KG1 (cell line): ENCODE measurements at regions not wholly inside any gene's neighbourhood (a gene's known extent, or its start where the extent isn't known, plus 50 kb on each side); places are given as distances from the start of the nearest gene placed in this dataset.
"Not testable (repeated sequence)": the region's sequence is repeated elsewhere in the genome, so short reads cannot be mapped to it uniquely, and the experiment has no call there.

Experiments
- DNase-seq: peaks from one replicate; lab custom pipeline; 2025; lab: John Stamatoyannopoulos, UW

DNA sequence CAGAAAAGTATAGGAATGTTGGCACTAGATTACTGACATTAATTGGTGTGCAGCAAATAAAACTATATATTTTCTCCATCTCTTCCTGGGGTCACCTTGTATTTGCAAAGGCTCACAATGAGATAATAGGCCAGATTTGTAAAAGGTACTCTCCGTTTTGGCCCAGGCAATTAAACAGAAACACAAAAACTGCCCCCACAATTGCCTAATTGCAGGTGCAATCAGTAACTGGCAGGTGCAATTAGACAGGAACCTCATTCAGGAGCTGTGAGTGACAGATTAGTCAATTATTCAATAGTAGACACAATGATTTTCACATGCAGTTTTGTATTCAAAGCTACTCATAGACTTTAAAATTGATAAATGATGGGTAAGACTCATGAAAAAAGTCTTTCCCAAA lies 451.4 kb upstream of the ID2 start:
- DNase-seq, result no peak

DNA sequence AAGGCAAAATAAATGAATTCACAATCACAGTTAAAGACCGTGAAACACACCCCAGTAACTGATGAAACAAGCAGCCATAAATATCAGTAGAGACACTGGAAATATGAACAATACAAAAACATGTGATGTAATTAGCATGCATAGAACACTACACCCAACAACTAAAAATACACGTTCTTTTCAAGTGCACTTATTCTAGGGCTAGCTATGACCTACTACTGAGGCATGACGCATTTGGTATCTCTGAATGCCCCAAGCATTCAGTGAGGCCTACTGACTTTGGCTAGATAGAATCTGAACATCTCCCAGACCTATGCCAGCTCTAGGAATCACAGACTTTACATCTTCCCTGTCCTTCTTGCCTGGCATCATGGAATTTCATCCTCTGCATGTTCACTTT lies 450.0 kb upstream of the ID2 start:
- no peak for DNase-seq

DNA sequence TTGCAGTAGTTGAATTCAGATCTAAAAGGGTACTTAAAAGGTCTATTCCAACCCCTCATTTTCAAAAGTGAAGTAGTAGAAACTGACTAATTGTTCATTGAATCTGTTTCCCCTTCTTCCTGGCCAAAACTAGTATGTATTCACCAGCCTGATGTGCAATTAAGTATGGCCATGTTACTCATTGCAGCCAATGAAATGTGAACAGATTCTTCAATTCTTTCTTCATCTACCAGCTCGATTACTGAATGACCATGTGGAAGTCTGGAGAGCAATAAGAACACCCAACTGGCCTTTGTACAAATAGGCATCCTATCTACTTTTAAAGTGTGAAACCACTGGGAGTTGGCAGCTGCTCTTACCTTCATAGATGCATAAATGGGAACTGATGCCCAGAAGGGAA lies 449.0 kb upstream of the ID2 start:
- no peak for DNase-seq

DNA sequence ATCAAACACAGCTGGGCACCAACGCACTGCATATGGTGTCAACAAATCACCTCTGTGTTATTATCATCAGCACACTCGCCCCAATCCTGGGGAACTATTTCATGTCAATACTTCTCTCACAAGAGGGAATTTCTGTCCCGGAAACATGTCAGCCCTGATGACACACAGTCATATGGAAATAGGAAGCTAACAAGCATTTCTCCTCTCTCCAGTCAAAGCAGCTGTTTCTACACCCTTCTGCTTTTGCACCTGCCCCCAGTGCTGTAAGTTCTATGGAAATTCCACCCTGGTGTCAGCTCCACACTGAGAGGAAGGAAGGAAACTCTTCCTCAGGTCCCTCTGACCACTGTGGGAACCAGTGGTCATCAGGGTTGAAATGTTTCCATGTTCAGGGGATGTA lies 447.6 kb upstream of the ID2 start:
- no peak for DNase-seq

DNA sequence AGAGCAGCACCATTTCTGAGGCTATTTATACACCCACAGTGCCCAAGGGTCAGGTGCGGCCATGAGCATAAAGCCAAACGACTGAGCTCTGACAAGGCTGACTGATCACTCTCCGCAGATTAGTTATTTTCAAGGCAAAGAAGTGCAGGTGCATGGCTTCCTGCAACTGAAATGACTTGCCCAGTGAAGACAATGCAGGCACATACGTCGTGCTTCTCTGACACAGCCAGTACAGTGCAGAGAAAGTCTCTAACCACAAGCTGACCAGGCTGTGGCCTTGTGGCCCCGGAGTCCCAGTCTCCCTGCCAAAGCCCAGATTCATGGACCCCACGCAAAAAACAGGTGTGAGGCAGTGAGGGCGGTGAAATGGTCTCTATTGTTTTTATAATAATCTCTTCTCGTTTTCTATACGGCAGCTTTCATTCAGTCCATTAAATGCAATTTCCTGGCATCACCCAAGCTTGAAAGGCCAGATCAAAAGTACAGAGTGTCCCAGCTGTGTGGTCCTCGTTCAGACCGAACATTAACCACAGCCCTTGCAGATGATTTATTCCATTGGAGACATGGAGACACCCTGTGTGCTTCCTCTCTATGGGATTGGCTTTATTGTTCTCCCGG lies 447.0 kb upstream of the ID2 start:
- no peak for DNase-seq

DNA sequence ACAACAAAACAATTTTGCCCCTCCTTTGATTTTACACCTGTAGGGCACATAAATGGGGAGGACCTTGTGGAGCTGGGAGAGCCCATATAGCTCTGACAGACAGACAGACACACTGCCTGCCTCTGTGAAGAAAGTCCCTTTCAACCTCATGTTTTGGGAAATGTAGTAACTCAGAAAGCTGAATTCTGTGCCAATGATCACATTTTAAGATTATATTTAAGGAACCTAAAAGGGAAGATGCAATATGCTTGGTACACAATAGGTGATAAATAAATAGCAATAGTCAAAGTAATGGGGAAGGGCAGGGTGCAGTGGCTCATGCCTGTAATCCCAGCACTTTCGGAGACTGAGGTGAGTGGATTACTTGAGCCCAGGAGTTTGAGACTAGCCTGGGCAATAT lies 446.4 kb upstream of the ID2 start:
- DNase-seq, result no peak

DNA sequence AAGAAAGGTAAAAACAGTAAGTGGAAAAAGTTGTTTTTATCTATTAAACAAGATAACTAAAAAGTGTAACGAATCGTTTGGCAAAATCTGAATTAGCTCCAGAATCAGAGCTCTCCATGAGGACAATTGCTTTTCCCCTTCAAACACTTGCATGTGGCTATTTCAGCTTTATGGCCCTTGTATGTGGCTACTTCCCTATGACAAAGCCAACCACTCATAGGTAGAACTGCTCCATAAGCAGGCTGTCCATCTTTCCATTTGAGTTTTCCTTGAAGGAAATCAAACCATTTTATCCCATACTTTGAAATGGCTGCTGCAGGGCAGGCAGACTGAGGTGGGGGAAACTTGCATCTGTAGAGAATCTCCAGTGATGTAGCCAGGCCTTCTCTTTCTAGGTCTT lies 445.5 kb upstream of the ID2 start:
- DNase-seq, result no peak

DNA sequence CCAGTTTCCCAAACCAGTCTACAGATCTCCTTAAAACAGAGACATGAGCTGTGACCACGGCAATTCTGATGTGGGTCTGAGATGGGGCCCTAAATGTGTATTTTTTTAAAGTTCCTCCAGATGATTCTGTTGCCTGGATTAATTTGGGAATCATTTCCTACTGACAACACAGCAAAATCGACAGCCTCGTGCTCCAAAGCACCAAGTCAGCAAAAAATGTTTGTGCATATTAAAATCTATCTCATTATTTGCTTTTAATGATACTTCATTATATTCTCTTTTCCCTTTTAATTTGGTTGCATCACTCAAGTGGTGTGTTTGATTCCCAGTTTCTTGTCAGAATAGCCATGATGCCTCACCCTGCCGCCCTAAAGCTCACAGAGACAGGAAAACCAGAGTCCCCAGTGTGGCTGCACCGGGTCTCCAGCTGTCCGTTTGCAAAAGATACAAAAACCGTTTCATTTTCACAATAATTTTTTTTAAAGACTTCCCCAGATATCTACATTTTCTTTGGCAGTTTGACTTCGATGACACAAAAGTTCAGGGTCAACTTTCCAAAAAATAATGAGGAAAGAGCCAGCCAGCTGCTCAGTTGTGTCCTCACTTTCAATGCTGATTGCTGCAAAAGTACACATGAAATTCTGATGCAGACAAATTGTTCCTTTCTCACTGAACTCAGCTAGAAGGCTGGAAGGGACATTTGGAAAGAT lies 443.2 kb upstream of the ID2 start:
- DNase-seq, result no peak

DNA sequence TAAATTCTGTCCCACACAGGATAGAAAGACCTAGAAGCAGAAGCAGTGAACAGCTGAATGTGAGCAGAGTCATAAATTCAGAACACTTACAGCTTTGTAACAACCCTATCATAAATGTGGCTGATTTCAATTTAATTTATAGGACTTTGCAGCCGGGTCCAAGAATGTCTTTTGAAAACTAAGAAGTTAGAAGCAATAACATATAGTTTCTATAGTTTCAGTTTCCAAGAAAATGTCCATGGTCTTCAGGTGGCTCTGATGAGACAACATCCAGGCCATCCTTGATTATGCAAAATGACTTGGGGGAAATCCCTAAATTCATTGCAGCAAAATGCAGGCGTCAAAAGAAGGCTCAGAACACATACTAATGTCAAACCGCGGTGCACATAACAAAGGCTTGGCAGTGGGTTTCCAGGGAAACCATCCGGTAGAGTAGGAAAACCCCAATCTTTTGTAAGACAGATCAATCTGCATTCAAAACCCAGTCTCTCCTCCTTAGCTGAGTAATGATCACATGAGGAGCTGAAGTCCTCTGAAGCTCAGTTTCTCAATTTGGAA lies 442.2 kb upstream of the ID2 start:
- no peak for DNase-seq

DNA sequence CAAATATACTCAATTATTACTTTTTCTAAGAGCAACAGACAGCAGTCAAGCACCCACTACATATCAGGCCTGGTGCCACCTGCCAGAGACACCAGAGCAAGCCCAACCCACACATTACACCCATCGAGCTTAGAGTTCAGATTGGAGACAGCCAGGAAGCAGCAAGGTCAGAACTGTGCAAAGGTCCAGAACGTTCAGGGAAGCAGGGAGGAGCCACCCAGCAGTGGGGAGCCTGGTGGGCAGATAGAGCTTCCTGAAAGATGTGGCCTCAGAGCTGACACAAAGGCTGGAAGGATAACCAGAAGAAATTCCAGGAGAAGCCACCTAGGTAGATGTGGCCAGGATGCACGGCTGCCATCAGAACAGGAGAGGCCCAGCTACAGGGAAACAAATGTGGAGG lies 440.5 kb upstream of the ID2 start:
- DNase-seq, result no peak

DNA sequence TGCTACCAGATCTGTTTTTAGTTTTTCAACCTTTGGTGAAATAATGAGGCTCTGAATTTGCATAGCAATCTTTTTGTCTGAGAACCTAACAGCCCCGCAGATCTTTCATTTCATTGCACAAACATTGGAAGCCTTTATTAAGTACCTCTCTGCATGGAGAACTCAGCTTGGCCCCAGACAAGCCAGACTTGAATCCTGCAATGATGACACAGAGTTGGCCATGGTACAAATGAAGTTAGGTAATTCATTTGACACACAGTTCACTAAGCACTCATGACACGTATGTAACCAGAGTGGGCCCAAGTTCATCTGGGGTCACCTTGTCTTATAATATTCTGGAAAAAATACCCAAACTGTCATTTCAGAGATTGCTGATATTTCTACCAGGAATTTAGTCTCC lies 439.1 kb upstream of the ID2 start:
- no peak for DNase-seq

DNA sequence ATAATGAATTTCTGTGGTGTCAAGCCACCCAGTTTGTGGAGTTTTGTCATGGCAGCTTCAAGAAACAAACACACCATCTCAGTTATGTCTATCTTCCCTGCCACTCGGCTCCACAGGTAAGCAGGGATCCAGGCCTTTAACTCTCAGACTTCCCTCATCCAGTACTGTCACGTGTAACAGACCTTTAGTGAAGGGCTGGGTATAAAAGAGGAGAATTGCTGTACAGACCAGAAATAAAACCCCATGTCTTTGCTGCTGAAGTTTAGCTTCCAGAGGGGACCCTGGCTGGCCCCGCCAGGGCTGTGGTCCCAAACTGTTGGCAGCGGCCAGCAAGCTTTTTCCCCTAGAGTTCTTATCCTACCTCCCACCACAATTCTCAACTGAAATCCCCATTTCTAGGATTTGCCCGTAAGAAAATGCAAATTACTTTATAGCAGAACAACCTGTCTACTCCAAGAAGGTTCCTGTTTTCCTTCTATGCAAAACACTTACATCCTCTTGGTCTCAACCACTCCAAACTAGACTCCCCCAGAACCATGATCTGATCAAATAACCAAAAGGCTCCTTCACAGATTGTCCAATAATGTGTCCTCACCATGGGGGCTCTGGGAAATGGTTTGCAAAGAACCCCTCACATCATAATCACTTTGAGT lies 438.0 kb upstream of the ID2 start:
- DNase-seq, result no peak

DNA sequence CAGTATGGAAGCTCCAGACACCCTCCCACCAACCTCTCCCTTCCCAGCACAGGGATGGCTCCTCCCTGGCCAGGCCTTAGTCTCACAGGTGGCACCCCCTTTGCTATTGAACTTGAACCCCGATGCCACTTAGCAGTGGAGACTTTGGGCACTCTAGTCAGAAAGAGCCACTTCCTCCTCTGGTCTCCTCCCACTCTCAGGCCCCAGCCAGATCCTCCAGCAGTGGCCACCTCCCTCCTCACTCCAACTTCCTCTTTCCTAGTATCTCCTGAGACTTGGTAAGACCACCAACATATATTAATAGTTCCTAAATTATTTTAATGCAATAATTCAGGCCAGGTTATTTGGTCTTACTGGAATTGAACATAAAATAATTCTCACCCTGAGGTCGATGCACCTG lies 437.2 kb upstream of the ID2 start:
- DNase-seq, result peak; percentile 29

DNA sequence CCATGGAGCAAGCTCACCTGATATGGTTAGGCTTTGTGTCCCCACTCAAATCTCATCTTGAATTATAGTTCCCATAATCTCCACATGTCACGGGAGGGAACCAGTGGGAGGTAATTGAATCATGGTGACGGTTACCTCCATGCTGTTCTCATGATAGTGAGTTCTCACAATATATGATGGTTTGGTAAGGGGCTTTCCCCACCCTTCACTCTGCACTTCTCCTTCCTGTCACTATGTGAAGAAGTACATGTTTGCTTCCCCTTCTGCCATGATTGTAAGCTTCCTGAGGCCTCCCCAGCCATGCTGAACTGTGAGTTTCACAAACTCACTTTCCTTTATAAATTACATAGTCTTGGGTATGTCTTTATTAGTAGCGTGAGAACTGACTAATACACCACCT lies 435.7 kb upstream of the ID2 start:
- DNase-seq, result no peak

DNA sequence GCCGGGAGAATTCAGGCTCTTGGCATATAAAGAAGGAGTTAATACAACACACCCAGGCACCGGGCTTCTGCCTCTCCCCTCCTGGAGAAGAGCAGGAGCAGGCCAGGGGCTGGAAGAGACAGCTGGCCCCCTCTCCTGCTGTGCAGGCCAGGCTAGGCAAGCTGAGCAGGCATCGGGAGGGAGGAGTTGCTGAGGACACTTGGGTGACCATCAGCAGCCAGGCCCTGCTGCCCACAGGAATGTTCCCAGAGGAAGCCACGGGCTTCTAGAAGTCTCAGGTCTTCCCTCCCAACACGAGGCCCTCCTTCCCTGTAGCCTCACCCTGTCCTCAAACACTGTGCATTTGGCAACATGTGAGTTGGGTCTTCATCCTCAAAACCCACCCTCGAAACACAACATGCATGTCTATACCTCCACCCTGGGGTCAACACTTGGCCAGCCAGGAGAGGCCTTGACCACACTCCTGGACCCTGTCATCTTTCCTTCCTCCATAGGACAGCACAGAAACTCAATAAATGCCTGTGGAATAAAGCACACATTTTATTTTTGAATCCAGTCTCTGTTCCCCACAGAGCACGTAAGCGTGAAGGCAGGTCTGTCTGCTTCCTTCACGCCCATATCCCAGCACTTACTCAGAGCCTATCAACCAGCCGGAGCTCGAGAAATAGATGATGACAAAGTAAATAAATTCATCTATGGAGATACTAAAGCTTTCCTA lies 433.8 kb upstream of the ID2 start:
- DNase-seq, result no peak

DNA sequence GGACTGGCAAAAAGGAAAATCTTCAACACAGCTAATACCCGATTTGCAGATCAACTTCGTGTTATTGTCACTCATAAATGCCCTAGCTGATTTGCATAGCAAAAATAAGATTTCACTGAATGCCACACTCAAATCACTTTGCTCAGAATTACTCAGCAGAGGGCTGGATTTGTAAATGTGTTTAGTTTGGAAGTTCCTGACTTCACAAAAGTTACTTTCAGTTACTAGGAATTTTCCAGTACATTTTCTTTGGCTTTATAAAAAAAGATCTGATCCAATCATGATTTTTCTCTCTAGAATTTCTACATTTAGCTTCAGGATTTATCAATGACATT lies 433.3 kb upstream of the ID2 start:
- DNase-seq, result no peak

DNA sequence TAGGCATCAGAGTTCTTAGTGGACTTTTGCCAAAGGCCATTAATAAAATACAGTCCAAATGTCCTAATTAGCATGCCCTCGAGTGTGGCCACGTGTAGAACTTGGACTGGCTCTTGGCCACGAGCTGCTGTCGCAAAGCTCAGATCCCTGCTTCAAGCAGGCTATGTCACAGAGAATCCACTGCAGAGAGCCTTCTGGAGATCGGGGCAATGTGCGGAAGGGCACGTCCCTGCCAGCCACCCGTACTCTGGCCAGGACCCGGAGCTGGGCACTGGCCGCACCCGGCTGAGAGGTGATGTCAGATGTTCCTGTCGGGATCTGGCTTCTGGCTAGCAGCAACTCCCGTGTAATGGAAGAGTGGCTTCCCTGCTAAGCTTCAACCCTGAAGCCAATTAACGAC lies 432.7 kb upstream of the ID2 start:
- no peak for DNase-seq

DNA sequence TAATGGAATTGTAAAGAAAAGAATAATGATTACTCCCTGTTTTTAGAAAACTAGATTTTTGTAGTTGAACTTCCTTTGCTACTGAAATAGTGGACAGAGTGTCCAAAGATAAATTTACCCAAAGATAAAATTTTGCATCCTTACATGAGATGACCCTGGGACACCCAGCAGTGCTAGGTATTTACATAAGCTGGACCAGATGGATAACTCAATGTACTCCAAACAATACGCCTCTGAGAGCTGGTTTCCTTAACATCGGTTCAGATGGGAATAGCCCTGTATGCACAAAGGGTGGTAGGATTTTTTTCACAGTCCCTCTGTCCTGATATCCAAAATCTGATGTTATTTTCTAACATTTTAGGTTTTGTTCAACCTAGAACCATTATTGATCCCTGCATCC lies 432.1 kb upstream of the ID2 start:
- DNase-seq, result no peak

DNA sequence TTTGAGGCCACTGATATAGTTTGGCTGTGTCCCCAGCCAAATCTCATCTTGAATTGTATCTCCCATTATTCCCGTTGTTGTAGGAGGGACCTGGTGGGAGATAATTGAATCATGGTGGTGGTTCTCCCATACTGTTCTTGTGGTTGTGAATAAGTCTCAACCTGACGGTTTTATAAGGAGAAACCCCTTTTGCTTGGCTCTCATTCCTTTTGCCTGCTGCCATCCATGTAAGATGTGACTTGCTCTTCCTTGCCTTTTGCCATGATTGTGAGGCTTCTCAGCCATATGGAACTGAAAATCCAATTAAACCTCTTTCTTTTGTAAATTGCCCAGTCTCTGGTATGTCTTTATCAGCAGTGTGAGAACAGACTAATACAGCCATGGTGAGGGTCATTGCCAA lies 431.6 kb upstream of the ID2 start:
- not testable (repeated sequence) for DNase-seq

DNA sequence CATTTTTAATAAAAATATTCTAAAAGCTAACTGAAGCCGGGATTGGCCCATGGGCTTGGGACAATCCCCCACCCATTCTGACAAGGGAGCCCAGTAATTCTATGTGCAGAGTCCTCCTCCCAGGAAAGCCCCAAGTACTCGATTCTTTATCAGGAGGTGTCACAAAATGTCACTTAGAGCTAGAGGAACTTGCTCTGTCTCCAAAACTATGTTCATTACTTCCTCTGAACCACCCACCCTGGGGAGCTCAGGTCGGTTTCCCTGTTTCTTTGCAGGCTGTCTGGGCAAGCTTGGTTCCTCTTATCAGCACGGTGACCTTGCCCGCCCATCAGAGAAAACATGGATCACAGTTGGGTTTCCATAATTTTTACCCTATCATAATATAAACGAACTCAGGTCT lies 430.6 kb upstream of the ID2 start:
- no peak for DNase-seq

DNA sequence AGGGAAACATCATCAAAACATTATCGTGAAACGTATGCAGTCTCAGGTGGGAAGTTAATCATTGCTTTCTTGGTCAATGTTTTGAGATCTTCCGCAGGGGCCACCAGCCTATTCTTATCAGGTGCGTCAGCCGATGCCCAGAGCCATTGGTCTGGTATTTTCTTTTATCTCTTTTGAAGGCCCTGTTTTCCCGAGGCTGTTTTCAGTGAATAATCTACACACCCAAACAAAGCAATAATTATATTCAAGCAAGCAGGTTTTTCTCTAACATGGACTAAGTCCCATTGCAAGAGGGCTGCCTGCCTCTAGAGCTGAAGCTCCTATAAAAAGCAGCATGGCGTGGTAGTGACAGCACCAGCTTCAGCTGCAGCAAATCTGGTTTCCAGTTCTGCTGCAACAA lies 430.0 kb upstream of the ID2 start:
- no peak for DNase-seq

DNA sequence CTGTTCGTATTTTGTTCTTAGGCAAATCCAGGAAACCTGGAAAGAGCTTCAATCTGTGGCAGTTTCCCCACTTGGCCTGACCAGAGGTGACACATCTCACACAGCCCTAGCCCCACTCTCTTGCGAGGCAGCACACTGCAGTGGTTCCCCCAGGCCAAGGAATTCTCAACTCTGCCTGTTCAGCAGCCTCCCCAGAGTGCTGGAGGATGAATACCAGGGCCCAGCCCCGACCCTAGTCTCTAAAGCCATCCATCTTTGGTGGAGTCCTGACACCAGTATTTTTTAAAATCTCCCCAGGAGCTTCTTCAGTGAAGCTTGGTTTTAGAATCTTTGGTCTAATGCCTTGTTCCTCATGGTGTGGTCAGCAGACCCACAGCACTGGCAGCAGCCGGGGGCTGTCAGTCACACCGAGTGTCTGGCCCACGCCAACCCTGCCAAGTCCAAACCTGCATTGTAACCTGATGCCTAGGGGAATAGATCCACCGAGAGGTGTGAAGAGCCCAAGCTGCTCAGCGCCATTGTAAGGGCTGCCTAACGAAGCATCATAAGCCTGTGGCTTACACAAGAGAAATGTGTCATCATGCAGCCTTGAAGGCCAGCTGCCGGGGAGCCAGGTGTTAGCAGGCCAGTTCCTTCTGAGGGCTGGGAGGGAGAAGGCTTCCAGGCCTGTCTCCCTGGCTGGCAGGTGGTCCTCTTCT lies 428.7 kb upstream of the ID2 start:
- no peak for DNase-seq
